T47D (cell line): ENCODE measurements at regions not wholly inside any gene's neighbourhood (a gene's known extent, or its start where the extent isn't known, plus 50 kb on each side); places are given as distances from the start of the nearest gene placed in this dataset.
"Not testable (repeated sequence)": the region's sequence is repeated elsewhere in the genome, so short reads cannot be mapped to it uniquely, and the experiment has no call there.

Experiments used
- DNase-seq, 2 experiments: peaks; one replicate each; pipeline versions ENCODE4 v3.0.0 to v3.0.0-alpha.2; 2011 to 2012; ENCODE audit warnings: low read depth in 1 of 2, low spot score in 1 of 2
- JUND ChIP-seq: IDR thresholded peaks from 2 replicates; pipeline ENCODE4 v1.6.1; 2012; ENCODE audit warnings: low read depth
- in situ Hi-C: cut with HindIII; loops from 2 replicates; pipeline ENCODE4 v1.10.0; 2016; ENCODE audit warnings: low sequenced_read_pairs, low pct_unique_long_range_greater_than_20kb

DNA sequence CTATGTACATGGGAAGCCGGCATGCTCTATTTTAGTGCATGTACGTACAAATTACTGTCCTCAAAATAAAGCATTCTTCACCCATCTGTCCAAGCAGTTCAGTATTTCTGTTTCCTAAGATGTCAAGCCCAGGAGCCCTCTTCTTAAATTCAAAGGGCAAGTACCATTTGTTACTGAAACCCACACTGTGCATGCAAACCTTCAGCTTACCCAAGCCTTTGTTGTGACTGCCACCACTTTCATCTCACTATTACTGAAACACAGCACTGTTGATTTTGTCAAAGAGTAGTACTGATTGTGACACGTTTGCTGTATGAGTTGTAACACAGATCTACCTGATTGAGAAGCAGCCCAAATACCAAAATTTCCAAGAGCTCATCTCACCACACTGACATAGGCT lies 390.4 kb upstream of the IZUMO3 start:
- no peak for DNase-seq
- in situ Hi-C loops: no loop called here
- TF ChIP-seq JUND: no peak

GRCh38 chr9:24932785-24933184 lies 387.1 kb upstream of the IZUMO3 start:
- no peak for DNase-seq
- TF ChIP-seq JUND: no peak
- in situ Hi-C loops: no loop called here

- in situ Hi-C loops: no loop called here
- TF ChIP-seq JUND: no peak
- no peak for DNase-seq
Observed at GRCh38 chr9:24931894-24932293, 386.2 kb upstream of the IZUMO3 start.

- no peak for TF ChIP-seq JUND
- DNase-seq: no peak
- in situ Hi-C loops: no loop called here
Observed at GRCh38 chr9:24912767-24913166, 367.1 kb upstream of the IZUMO3 start.

GRCh38 chr9:24901319-24901718 lies 355.6 kb upstream of the IZUMO3 start:
- TF ChIP-seq JUND: no peak
- in situ Hi-C loops: no loop called here
- no peak for DNase-seq

GRCh38 chr9:24900179-24900578 lies 354.5 kb upstream of the IZUMO3 start:
- TF ChIP-seq JUND: no peak
- in situ Hi-C loops: no loop called here
- no peak for DNase-seq

DNA sequence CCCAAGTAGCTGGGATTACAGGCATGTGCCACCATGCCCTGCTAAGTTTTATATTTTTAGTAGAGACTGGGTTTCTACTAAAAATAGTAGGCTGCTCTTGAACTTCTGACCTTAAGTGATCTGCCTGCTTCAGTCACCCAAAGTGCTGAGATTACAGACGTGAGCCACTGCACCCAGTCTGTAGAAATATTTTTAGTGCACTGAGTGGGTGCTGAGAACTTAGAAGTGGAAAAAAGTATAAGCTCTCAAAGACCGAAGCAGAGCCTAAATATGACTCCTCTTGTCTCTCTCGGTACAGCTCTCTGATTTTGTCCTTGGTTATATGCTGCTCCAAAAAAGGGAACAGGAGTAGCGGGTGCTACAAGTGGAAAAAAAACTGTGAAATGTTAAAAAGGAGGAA lies 353.8 kb upstream of the IZUMO3 start:
- in situ Hi-C loops: no loop called here
- DNase-seq: no peak
- no peak for TF ChIP-seq JUND

GRCh38 chr9:24897826-24898225 lies 352.1 kb upstream of the IZUMO3 start:
- no peak for TF ChIP-seq JUND
- DNase-seq: no peak
- in situ Hi-C loops: no loop called here

DNA sequence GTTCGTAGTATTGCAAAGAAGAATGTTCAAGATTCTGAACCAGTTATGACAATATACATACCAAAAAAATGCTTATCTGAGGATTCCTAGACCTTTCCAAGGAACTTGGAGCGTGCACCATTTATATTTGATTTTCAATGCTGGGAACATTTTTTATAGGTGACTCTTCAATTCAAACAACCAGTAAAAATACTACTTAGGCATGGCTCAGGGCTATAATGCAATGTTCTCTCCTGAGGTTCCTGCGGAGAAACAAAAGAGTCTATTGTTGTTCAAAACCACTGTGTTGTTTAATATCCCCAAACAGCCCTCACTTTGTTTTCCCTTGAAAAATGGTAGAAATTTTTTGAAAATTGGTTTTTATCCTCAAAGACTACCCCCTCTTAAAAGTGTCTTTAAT lies 335.7 kb upstream of the IZUMO3 start:
- in situ Hi-C loops: no loop called here
- peak in 1 of 2 experiments; percentile 37 for DNase-seq
- TF ChIP-seq JUND: no peak

GRCh38 chr9:24879591-24879990 lies 333.9 kb upstream of the IZUMO3 start:
- TF ChIP-seq JUND: no peak
- in situ Hi-C loops: no loop called here
- no peak for DNase-seq

DNA sequence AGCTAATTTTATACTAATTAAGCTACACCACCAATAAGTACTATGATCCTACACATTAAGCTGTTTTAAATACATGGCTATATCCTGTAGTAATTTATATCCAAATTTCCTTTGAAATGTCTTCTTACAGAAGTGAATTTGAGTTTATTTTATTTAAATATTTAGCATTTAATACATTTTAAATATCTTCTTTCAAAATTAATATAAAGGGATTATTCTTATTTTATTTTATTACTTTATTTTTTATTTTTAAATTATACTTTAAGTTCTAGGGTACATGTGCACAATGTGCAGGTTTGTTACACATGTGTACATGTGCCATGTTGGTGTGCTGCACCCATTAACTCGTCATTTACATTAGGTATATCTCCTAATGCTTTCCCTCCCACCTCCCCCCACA lies 310.9 kb upstream of the IZUMO3 start:
- DNase-seq, in situ Hi-C loops: not testable (repeated sequence)

GRCh38 chr9:24846248-24846912 lies 300.7 kb upstream of the IZUMO3 start:
- no peak for TF ChIP-seq JUND
- in situ Hi-C loops: no loop called here
- no peak for DNase-seq

DNA sequence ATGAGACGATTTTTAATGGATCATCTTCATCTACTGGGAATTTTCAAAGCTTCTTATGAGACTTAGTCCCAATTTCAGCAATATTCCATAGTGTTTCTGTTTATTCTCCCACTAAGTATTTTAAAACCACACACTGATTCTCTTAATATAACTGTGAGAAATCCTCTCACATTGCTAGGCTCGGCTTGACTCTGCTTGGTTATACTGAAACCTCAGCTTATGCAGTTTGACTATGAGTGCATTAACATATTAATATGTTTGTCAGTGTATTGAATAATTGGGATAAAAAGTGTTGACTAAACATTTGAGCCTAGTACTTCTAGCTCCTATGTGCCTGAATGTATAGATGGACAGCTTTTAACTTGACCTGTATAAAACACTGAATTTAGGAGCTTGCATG lies 298.5 kb upstream of the IZUMO3 start:
- no peak for TF ChIP-seq JUND
- DNase-seq: no peak
- in situ Hi-C loops: no loop called here

DNA sequence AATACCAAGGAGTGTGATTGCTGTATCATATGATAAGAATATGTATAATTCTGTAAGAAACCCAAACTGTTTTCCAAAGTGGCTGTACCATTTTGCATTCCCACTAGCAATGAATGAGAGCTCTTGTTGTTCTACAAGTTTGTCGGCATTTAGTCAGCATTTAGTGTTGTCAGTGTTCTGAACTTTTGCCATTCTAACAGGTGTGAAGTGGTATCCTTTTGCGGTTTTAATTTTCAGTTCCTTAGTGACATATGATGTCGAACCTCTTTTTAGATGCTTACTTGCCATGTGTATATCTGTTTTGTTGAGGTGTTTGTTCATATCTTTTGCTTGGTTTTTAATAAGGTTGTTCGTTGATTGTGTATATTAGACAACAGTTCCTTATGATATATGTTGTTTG lies 296.3 kb upstream of the IZUMO3 start:
- in situ Hi-C loops: no loop called here
- no peak for DNase-seq
- no peak for TF ChIP-seq JUND
